SK-N-SH (cell line): ENCODE measurements at regions not wholly inside any gene's neighbourhood (a gene's known extent, or its start where the extent isn't known, plus 50 kb on each side); places are given as distances from the start of the nearest gene placed in this dataset.

Experiments used
- CTCF ChIA-PET: fragments of 300-600, 350-600 bp; formaldehyde crosslinking; extraction: SDS; loops from one replicate; lab custom pipeline; 2021; lab: Yijun Ruan, JAX
- POLR2A ChIA-PET: fragments of 350-600 bp; sonication (Branson Sonifier 250); formaldehyde crosslinking; extraction: SDS; loops from one replicate; lab custom pipeline; 2020; ENCODE audit warnings: antibody characterized with exemption, inconsistent platforms; lab: Yijun Ruan, JAX
- DNase-seq: peaks from one replicate; pipeline ENCODE4 v3.0.0; 2012
- H2AFZ ChIP-seq: fragments of 200-600 bp; sonication (generic); 2 replicates; pipeline ENCODE4 v1.8.1; 2016; ENCODE audit warnings: antibody characterized with exemption, mild to moderate bottlenecking, low read depth
- H3F3A ChIP-seq: fragments of 200-600 bp; sonication (generic); replicated peaks from 2 replicates; pipeline ENCODE3; 2016; ENCODE audit warnings: antibody characterized with exemption, mild to moderate bottlenecking; ENCODE audit not compliant: insufficient read depth
- H3K27ac ChIP-seq, 2 experiments: fragments of 200-500 bp in 1 of 2; fragments of 200-600 bp in 1 of 2; sonication (Bioruptor generic) in 1 of 2; sonication (generic), shearing (Covaris generic) in 1 of 2; 2 replicates each; pipeline versions ENCODE4 v1.5.1 to v1.6.1; 2014 to 2016; ENCODE audit warnings: low read depth in 2 of 2, inconsistent platforms in 1 of 2, low read length in 1 of 2, mild to moderate bottlenecking in 1 of 2, mixed read lengths in 1 of 2
- H3K27me3 ChIP-seq: fragments of 200-600 bp; sonication (generic), shearing (Covaris generic); 2 replicates; pipeline ENCODE4 v1.6.1; 2016; ENCODE audit warnings: mixed run types; ENCODE audit not compliant: insufficient read depth
- H3K36me3 ChIP-seq, 2 experiments: fragments of 200-500 bp in 1 of 2; fragments of 200-600 bp in 1 of 2; sonication (Bioruptor generic) in 1 of 2; sonication (generic) in 1 of 2; replicated peaks in 1 of 2; 2 replicates each; pipeline versions ENCODE3 to v1.5.1; 2014 to 2016; ENCODE audit warnings: low read length in 1 of 2, mild to moderate bottlenecking in 1 of 2; ENCODE audit not compliant: insufficient read depth in 2 of 2, control insufficient read depth in 1 of 2
- H3K4me1 ChIP-seq, 2 experiments: fragments of 200-500 bp in 1 of 2; fragments of 200-600 bp in 1 of 2; sonication (Bioruptor generic) in 1 of 2; sonication (generic), shearing (Covaris generic) in 1 of 2; 2 replicates each; pipeline versions ENCODE4 v1.5.1 to v1.6.1; 2014 to 2016; ENCODE audit warnings: low read depth in 1 of 2, low read length in 1 of 2, mixed run types in 1 of 2; ENCODE audit not compliant: insufficient read depth in 2 of 2, control insufficient read depth in 1 of 2
- H3K4me2 ChIP-seq: fragments of 200-600 bp; sonication (generic), shearing (Covaris generic); 2 replicates; pipeline ENCODE4 v1.6.1; 2017; ENCODE audit warnings: mixed run types
- H3K4me3 ChIP-seq, 2 experiments: fragments of 200-500 bp in 1 of 2; fragments of 200-600 bp in 1 of 2; sonication (Bioruptor generic) in 1 of 2; sonication (generic), shearing (Covaris generic) in 1 of 2; 2 replicates each; pipeline versions ENCODE4 v1.5.1 to v1.8.1; 2014 to 2016; ENCODE audit warnings: low read depth in 2 of 2, inconsistent platforms in 1 of 2, low read length in 1 of 2, mild to moderate bottlenecking in 1 of 2, mixed read lengths in 1 of 2, moderate library complexity in 1 of 2
- H3K79me2 ChIP-seq: fragments of 200-600 bp; sonication (generic); 2 replicates; pipeline ENCODE4 v1.8.1; 2017; ENCODE audit warnings: mild to moderate bottlenecking; ENCODE audit not compliant: insufficient read depth
- H3K9ac ChIP-seq: fragments of 200-600 bp; sonication (generic); 2 replicates; pipeline ENCODE4 v1.6.1; 2017; ENCODE audit warnings: mixed run types
- H3K9me2 ChIP-seq: fragments of 200-600 bp; sonication (generic); 2 replicates; pipeline ENCODE4 v1.6.1; 2017; ENCODE audit warnings: mixed run types
- H3K9me3 ChIP-seq: fragments of 200-600 bp; sonication (generic); 2 replicates; pipeline ENCODE4 v1.6.1; 2017; ENCODE audit warnings: mixed run types, mild to moderate bottlenecking, moderate library complexity
- H4K20me1 ChIP-seq: fragments of 200-600 bp; sonication (generic); 2 replicates; pipeline ENCODE4 v1.6.1; 2017; ENCODE audit warnings: mild to moderate bottlenecking, mixed run types; ENCODE audit not compliant: insufficient read depth
- EP300 ChIP-seq, 2 experiments: IDR thresholded peaks; 2 replicates each; pipeline versions ENCODE4 v1.4.0 to v1.6.1; 2012; ENCODE audit warnings: borderline replicate concordance in 1 of 2, low read depth in 1 of 2, low read length in 1 of 2
- EZH2phosphoT487 ChIP-seq: fragments of 200-600 bp; sonication (generic); IDR thresholded peaks from 2 replicates; pipeline ENCODE4 v1.6.1; 2017; ENCODE audit warnings: low read depth, mixed run types, mild to moderate bottlenecking, antibody characterized with exemption, moderate library complexity, borderline replicate concordance
- FOSL2 ChIP-seq: IDR thresholded peaks from 2 replicates; pipeline ENCODE4 v1.4.0; 2012; ENCODE audit warnings: low read depth, mild to moderate bottlenecking, moderate library complexity, borderline replicate concordance
- FOXM1 ChIP-seq: IDR thresholded peaks from 2 replicates; pipeline ENCODE4 v1.4.0; 2012; ENCODE audit warnings: low read depth, mild to moderate bottlenecking
- GABPA ChIP-seq: IDR thresholded peaks from 2 replicates; pipeline ENCODE4 v1.4.0; 2012; ENCODE audit warnings: low read depth, mild to moderate bottlenecking
- GATA2 ChIP-seq: sonication (generic); formaldehyde crosslinking; IDR thresholded peaks from 2 replicates; pipeline ENCODE4 v1.5.0; 2020; ENCODE audit warnings: mild to moderate bottlenecking, missing genetic modification reagents
- JUND ChIP-seq: IDR thresholded peaks from 2 replicates; pipeline ENCODE4 v1.4.0; 2012
- MXI1 ChIP-seq: IDR thresholded peaks from 2 replicates; pipeline ENCODE4 v1.6.1; 2012; ENCODE audit warnings: mild to moderate bottlenecking, low read depth, low read length, improper control_type of control experiment
- NFIC ChIP-seq: IDR thresholded peaks from 2 replicates; pipeline ENCODE4 v1.4.0; 2012; ENCODE audit warnings: borderline replicate concordance
- NRF1 ChIP-seq: IDR thresholded peaks from 2 replicates; pipeline ENCODE4 v1.6.1; 2012; ENCODE audit warnings: low read depth, mild to moderate bottlenecking, low read length
- POLR2AphosphoS5 ChIP-seq: IDR thresholded peaks from 2 replicates; pipeline ENCODE4 v1.6.1; 2012; ENCODE audit warnings: low read depth, low read length
- RXRA ChIP-seq: IDR thresholded peaks from 2 replicates; pipeline ENCODE4 v1.4.0; 2012; ENCODE audit warnings: low read depth, mild to moderate bottlenecking, borderline replicate concordance
- SIN3A ChIP-seq: IDR thresholded peaks from 2 replicates; pipeline ENCODE4 v1.6.1; 2012; ENCODE audit warnings: low read depth, mild to moderate bottlenecking, low read length, moderate library complexity, borderline replicate concordance
- TCF12 ChIP-seq: IDR thresholded peaks from 2 replicates; pipeline ENCODE4 v1.4.0; 2012
- TEAD4 ChIP-seq: IDR thresholded peaks from 2 replicates; pipeline ENCODE4 v1.4.0; 2012; ENCODE audit warnings: mild to moderate bottlenecking, borderline replicate concordance; ENCODE audit not compliant: insufficient read depth
- WGBS: methylation state at CpG from one replicate; pipeline ENCODE4 v1.1.6; 2017; ENCODE audit warnings: low lambda C conversion rate; 5-methylcytosine and 5-hydroxymethylcytosine counted together
- TF ChIP-seq, protein P1 (sequence below): IDR thresholded peaks from 2 replicates; pipeline ENCODE4; 2012
- TF ChIP-seq, protein P2 (sequence below): fragments of 150-350 bp; IDR thresholded peaks from 2 replicates; pipeline ENCODE4 v1.6.1; 2017; ENCODE audit warnings: antibody characterized with exemption, low read length, low read depth, borderline replicate concordance
- TF ChIP-seq, protein P3 (sequence below): IDR thresholded peaks from 2 replicates; pipeline ENCODE4 v1.4.0; 2012; ENCODE audit warnings: low read depth, borderline replicate concordance
- TF ChIP-seq, protein P4 (sequence below): IDR thresholded peaks from 2 replicates; pipeline ENCODE4 v1.4.0; 2012; ENCODE audit warnings: low read depth

DNA sequence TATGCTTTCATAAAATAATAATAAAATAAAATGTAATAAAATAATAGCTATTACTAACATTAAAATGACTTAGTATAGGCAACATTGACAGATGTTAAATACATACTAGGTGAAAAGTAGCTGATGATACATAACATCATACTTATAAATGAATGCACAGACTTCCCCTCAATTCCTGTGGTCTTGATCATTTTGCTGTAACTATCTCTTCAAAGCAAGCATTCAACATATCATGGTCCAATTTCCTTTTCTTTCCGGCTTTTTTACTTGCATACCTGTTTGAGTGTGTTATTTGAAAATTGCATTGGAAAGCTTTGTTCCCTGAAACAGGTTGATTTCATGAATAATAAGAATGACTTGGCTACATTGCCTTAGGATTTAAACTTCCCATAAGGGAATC, 309.3 kb downstream of the HDGFL1 start:
- H4K20me1 ChIP-seq: no peaks in the 10 kb centered on the region
- POLR2A ChIA-PET: no interaction called here
- no peak overlapping the region for H3K9ac ChIP-seq
- H3K4me3 ChIP-seq: no peak overlapping the region
- CTCF ChIA-PET: interaction anchor here (0.7 kb wide), 1 partner anchor 50 kb away, joined by 3 read pairs; no protein-coding TSS in a partner anchor
- no peaks in the 10 kb centered on the region for H3K9me2 ChIP-seq
- H3K27ac ChIP-seq: no peak overlapping the region; a peak in 1 of 4 replicates
- no peaks in the 10 kb centered on the region for H3K79me2 ChIP-seq
- H2AFZ ChIP-seq: no peak overlapping the region
- no peaks in the 10 kb centered on the region for H3K36me3 ChIP-seq
- TF ChIP-seq FOXM1 (no peak), NRF1 (no peak), GABPA (no peak), MXI1 (no peak), TEAD4 (no peak), EZH2phosphoT487 (no peak)
- TF ChIP-seq, protein P1, sequence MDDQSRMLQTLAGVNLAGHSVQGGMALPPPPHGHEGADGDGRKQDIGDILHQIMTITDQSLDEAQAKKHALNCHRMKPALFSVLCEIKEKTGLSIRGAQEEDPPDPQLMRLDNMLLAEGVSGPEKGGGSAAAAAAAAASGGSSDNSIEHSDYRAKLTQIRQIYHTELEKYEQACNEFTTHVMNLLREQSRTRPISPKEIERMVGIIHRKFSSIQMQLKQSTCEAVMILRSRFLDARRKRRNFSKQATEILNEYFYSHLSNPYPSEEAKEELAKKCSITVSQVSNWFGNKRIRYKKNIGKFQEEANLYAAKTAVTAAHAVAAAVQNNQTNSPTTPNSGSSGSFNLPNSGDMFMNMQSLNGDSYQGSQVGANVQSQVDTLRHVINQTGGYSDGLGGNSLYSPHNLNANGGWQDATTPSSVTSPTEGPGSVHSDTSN: no peak
- TF ChIP-seq, protein P2, sequence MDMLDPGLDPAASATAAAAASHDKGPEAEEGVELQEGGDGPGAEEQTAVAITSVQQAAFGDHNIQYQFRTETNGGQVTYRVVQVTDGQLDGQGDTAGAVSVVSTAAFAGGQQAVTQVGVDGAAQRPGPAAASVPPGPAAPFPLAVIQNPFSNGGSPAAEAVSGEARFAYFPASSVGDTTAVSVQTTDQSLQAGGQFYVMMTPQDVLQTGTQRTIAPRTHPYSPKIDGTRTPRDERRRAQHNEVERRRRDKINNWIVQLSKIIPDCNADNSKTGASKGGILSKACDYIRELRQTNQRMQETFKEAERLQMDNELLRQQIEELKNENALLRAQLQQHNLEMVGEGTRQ: no peak
- TF ChIP-seq, protein P3, sequence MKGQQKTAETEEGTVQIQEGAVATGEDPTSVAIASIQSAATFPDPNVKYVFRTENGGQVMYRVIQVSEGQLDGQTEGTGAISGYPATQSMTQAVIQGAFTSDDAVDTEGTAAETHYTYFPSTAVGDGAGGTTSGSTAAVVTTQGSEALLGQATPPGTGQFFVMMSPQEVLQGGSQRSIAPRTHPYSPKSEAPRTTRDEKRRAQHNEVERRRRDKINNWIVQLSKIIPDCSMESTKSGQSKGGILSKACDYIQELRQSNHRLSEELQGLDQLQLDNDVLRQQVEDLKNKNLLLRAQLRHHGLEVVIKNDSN: no peak
- 86% methylated on average over 1 of the region's 1 CpG for WGBS
- peaks cover 28% of the 10 kb centered on the region for H3F3A ChIP-seq
- no peak overlapping the region for H3K4me2 ChIP-seq
- H3K9me3 ChIP-seq: no peaks in the 10 kb centered on the region
- H3K27me3 ChIP-seq: no peaks in the 10 kb centered on the region
- H3K4me1 ChIP-seq: peaks cover 0 to 17% of the 10 kb centered on the region in 2 experiments; a peak in 3 of 4 replicates
- DNase-seq: no peak

DNA sequence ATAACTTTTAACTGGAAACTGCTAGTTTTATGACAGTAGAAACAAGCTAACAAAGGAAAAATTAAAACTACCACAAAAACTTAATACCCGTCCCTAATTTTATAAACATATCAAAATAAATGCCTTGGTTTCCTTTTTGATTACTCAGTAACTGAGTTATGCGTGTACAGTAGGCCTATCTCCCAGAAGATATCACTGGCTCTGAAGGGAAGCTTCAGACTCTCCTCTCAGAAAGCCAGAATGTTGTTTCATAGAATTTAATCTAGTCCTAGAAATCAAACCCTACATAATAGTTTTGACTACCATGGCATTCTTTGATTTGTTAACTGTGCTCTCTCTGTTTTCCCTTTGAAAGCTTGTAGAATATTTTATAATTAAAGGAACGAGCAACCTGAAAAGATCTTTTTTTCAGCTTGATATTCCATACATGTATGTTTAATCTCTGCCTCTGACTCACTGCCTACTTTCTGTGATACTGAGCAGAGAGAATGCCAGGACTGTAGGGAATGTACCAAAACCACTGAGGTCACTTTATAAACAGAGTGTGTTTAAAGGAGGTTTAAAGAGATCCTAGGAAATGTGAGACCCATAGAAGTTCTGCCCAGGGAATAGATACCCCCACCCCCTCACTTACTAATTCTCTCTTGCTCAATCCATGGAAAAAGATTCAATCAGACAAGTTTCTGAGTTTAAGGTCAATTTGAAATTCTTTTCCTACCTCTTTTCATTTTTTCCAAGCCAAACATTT, 311.5 kb downstream of the HDGFL1 start:
- 7% methylated on average over 3 of the region's 3 CpGs for WGBS
- peak overlapping the region in 1 of 2 experiments; percentile 10; a peak in 1 of 4 replicates for H3K4me3 ChIP-seq
- no peaks in the 10 kb centered on the region for H3K9me2 ChIP-seq
- peak overlapping the region; percentile 44 for H3K4me2 ChIP-seq
- H3K4me1 ChIP-seq: peaks cover 0 to 17% of the 10 kb centered on the region in 2 experiments; a peak in 3 of 4 replicates
- no peaks in the 10 kb centered on the region for H3K36me3 ChIP-seq
- ChIA-PET CTCF (no interaction called here), POLR2A (no interaction called here)
- peak overlapping the region; percentile 79 to 92 for H3K27ac ChIP-seq
- H4K20me1 ChIP-seq: no peaks in the 10 kb centered on the region
- DNase-seq: peak; percentile 11
- H2AFZ ChIP-seq: peak overlapping the region; percentile 57; the same call in 1 of the 2 replicates
- H3F3A ChIP-seq: peaks cover 28% of the 10 kb centered on the region
- no peaks in the 10 kb centered on the region for H3K9me3 ChIP-seq
- H3K27me3 ChIP-seq: no peaks in the 10 kb centered on the region
- peak overlapping the region; percentile 54 for H3K9ac ChIP-seq
- TF ChIP-seq POLR2AphosphoS5: peak; percentile 72; the same call in 1 of the 2 replicates
- peak; percentile 85 for TF ChIP-seq FOSL2
- peak; percentile 94 for TF ChIP-seq TEAD4
- TF ChIP-seq TCF12: peak; percentile 94
- TF ChIP-seq, protein P1: peak; percentile 74
- peak; percentile 28; the same call in 1 of the 2 replicates for TF ChIP-seq FOXM1
- no peak for TF ChIP-seq GATA2 (CRISPR knock-in tag)
- peak; percentile 66; the same call in 1 of the 2 replicates for TF ChIP-seq NFIC
- TF ChIP-seq JUND: peak; percentile 85
- TF ChIP-seq, protein P2: no peak
- TF ChIP-seq GABPA: no peak
- TF ChIP-seq RXRA: peak; percentile 66; the same call in 1 of the 2 replicates
- TF ChIP-seq, protein P4, sequence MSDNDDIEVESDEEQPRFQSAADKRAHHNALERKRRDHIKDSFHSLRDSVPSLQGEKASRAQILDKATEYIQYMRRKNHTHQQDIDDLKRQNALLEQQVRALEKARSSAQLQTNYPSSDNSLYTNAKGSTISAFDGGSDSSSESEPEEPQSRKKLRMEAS: 0 out of 2 replicates have a peak, but pooled peaks have one; percentile 27
- TF ChIP-seq SIN3A: peak; percentile 76; the same call in 1 of the 2 replicates
- TF ChIP-seq EP300 (IDR thresholded peaks at IDR 0.05; ENCODE audit: borderline replicate concordance in 1 of 2, low read depth in 1 of 2, low read length in 1 of 2): peak in 1 of 2 experiments; percentile 85; a peak in 2 of 4 replicates
- no peaks in the 10 kb centered on the region for H3K79me2 ChIP-seq
